HG02938 (cell line): ENCODE measurements at regions not wholly inside any gene's neighbourhood (a gene's known extent, or its start where the extent isn't known, plus 50 kb on each side); places are given as distances from the start of the nearest gene placed in this dataset.
"Not testable (repeated sequence)": the region's sequence is repeated elsewhere in the genome, so short reads cannot be mapped to it uniquely, and the experiment has no call there.

Source experiments
- ATAC-seq: cut with Tn5 transposase; IDR thresholded peaks from one replicate; pipeline ENCODE4 v1.9.1; 2021; ENCODE audit warnings: mild to moderate bottlenecking, moderate library complexity; ENCODE audit not compliant: unreplicated experiment

DNA sequence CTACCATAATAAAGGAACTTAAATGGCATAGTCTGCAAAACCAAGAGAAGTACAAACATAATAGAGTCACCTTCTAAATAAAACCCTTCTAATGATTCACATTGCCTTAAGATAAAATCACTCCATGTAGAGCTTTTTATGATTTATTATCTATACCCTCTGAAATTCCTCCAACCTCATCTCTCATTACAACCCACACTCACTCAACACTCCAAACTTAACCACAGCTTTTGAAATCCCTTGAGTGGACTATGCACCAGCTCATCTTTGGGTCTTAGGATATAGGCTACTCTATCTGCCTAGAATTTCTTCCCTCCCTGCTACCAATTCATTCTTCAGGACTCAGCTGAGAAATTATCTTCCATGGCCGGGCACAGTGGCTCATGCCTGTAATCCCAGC lies 122.5 kb downstream of the CETN3 start:
- ATAC-seq, result no peak

DNA sequence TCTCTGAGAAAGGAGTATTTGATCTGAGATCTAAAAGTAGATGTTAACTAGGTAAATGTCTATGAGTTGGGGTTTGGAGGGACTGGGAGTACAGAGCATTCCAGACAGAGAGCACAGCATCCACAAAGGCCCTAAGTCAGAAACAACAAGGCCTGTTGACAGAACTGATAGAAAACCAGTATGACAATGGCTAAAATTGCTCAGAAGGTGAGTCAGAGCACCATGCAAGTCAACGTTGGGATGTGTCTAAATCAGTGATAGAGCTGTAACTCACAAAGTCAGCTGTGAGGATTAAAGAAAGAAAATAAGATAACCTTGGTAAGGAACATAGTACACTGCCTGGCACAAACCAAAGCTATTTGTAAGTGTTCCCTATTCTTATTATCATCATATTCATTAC lies 124.0 kb downstream of the CETN3 start:
- ATAC-seq, result no peak

DNA sequence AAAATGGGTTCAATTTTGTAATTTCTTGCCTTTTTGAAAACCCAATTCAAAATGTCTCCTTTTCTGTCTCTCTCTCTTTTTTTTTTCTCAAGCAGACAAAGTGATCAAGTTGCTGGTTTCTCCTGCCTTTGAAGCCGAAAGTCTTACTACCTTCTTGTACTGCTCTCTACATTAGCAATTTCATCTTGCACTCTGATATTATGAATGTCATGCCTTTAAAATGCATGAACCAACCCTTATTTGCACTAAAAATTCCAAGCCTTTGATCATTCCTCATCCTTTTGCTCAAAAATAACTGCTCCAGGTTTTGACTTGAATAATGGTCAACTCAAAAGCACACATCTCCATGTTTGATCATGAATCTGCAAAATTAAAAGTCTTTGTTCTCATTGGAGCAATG lies 125.2 kb downstream of the CETN3 start:
- ATAC-seq, result no peak

DNA sequence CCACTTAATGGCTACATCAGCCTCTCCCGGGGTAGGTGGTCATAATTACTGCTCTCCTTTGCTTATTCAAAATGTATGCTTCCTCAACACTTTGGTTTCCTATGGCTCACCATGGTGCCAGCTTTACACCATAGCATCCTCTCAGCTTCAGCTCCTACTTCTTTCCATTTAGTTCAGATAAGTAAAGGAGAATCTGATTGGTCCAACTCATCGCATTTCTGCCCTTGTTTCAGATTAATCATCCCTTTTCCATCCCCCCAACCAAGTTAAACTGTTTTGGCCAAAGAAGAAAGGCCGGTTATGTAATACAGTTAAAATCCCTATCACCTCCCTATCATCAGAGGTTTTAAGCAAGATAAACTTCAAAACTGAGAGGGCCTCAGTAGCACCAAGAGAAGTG lies 130.5 kb downstream of the CETN3 start:
- ATAC-seq, result no peak

DNA sequence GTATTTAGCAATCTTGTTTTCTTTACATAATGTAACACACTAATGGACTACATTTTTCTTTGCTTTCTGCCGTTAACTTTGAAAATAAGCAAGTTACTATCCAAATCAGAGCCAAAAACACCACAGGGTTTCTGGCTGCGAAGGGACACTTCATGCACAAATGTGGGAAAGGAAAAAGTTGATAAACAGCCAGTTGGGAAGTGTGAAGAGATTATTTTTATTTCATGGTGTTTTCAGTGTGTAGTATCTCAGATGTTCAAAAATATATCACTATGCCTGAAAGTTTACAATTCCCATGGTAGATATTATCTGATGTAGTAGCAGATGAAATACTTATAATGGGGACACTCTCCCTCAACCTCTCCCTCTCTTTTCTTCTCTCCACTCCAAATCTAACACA lies 135.3 kb downstream of the CETN3 start:
- no peak for ATAC-seq

DNA sequence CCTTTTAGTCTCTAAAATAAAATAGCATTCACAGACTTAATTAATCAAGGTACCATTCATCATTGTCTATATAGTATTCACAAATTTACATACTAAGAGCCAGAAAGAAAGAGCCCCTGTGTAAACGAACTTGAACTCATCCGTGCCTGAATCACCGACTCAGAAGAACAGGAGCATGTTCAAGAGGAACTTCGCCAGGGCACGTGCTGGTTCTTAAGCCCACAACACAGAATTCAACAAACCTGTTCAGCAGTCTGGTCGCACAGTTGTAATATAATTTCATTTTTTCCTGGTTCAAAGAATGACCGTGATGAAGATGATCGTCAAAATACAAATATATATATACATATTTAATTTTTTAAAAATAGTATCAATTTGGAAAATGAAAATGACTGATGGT lies 141.9 kb downstream of the CETN3 start:
- ATAC-seq, result no peak

DNA sequence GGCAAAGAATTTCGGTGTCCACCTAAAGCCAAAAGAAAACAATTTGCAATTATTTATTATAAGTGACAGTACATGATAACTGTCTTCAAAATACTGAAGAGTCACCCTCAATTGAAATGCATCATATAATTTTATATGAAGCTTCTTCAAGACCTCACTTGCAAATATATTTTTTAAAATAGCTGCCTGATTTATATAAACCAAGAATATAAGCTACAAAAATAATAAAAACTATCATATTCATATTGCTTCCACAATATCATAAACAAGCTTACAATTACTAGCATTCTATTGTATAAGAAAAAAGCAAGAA lies 144.1 kb downstream of the CETN3 start:
- no peak for ATAC-seq

DNA sequence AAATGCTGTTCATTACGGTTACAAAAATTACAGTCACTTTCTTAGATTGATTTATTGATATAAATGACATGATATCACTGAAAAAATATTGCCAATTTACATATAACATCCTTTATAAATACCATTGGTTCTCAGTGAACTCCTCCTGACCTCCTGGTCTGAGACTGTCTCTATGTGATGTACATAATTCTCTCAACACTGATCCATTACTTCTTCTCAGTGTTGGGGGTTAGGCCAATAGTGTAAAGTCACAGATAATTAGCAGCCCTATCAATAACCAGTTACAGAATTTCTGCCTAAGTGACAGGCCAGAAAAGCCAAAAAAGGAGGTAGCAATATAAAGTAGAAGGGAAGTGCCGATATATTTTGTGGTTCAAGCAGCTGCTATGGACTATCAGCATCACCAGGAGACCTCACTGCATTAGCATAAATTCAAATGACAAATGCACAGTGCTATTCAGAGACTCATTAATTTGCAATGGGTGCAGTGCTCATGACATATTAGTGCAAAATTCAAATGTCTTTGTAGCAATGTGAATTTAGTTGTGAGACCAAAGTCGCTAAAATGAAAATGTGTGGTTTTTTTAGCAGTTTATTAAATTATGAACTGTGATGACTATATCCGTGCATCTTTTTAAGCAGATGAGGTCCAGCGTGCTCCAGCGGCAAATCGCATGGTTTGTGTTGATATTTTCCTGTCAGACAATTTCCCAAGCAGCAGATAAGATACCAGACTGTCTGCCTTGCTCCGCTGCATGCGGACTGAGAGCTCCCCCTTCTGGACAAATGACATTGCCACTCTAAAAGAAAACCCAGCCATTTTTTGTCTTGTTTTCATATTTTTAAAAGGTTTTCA lies 144.6 kb downstream of the CETN3 start:
- ATAC-seq, result peak; percentile 70

DNA sequence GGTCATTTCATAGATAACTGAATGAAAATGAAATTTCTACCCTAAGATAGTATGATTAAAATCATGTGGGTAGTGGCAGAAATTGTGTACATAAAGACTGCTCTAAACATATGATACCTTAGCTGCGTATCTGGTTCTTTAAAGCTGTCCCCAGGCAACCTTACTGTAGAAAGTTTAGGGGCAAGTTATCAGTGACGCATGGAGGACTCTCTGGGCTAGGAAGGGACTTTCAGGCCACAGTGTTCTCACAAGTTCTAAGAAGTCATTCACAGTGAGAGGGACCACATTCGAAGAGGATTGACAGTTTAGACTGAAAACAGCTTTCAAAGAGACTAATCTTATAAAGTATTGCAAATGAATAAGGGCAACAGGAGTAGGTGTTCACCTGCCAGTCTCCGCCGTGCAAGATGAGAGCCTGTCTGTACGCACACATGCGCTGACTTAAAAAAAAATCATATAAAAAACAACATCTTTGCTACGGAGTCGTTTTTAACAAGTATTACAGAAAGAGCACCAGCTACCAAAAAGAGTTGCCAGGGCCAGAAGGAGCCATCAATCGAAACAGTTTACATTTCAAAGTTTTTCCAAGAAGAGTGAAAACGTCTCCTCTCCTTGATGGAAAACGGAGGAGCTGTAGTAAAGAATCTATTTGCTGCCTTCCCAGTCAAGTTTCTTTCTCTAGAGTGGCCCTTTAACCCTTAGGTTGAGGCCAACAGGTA lies 146.3 kb downstream of the CETN3 start:
- no peak for ATAC-seq

DNA sequence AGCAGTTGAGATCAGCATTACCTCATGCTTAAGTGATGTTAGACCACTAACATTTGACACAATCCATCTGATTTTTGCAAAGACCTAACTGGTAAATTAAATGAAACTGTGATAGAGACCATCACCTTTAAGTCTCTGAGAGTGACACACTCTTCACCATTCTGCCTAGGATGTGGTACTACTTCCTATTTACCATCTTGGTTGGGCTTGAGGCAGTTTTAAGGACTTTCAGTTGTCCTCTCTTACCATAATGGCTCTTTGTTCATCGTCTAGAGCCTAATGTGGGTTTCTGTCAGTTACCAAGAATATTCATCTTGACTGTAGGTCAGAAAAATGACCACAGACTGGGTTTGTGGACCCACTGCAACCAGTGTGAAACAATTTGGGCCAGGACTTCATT lies 158.1 kb downstream of the CETN3 start:
- ATAC-seq, result no peak

DNA sequence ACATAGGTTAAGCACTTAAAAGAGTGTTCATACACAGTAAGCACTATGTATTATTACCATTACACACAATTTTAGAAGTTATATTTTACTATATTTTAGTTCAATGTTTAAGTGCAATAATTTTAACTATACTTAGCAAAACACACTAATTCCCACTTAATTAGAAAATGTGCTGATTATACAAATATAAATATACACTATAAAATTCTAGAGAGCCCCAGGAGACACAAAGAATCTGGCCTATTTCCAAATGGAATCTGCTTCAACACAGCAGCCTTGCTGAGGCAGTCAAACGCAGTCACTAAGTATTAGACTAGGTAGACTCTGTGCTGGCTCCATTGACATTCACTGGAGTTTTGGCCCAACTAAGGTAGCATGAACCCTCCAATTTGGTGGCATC lies 160.9 kb downstream of the CETN3 start:
- ATAC-seq, result no peak

DNA sequence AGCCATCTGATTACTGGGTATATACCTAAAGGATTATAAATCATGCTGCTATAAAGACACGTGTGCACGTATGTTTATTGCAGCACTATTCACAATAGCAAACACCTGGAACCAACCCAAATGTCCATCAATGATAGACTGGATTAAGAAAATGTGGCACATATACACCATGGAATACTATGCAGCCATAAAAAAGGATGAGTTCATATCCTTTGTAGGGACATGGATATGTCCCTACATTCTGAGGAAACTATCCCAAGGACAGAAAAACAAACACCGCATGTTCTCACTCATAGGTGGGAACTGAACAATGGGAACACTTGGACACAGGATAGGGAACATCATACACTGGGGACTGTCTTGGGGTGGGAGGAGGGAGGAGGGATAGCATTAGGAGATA lies 165.7 kb downstream of the CETN3 start:
- not testable (repeated sequence) for ATAC-seq

DNA sequence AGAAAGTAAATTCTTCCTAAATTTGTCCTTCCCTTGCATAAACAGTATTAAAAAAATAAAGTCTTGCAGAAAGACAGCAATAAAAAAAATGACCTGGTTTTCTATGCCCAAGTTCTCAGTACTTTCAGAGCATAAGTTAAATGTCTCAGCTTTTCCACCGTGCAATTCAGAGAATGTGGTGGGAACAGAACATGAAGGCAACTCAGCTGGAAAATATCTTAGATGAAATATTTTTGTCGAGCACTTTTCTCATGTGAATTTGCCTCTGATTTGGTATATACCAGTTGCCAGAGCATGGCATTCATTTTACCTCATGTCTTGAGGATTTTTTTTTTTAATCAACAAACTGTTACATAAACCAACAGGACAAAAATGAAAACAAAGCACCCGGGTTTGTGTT lies 176.1 kb downstream of the CETN3 start:
- ATAC-seq, result no peak

DNA sequence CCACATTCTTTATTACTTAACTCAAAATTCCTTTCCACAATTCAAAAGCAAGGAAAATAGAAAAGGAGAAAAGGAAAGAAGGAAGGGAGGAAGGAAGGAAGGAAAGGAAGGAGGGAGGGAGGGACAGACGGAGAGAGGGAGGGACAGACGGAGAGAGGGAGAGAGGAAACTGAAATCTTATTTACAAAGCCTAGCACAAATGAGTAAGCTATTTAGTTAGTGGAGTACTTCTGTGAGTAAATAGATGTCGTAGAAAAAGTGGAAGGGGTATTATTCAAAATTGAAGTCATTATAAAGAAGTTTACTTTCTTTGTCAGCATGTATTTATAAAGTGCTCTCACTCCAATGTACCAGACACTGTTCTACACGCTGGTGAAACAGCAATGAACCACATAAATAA lies 177.9 kb downstream of the CETN3 start:
- ATAC-seq, result no peak

DNA sequence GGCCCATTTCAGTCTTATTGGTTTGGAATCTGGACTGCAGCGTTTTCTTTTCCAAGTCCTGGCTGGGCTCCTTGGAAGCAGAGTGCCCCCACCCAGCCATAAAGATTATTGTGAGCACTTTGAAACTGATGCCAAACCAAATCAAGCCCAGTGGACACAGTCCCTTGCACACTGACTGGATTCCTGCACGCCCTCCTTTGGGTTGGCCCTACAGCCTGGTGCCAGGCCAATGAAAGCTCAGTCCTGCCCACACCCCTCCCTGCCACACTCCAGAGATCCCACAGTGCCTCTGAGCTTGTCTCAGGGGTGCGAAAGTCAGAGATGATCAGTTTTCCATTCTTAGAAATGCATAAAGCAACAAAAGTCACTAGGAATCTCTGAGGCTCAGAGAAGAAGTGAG lies 181.9 kb downstream of the CETN3 start:
- ATAC-seq, result no peak

DNA sequence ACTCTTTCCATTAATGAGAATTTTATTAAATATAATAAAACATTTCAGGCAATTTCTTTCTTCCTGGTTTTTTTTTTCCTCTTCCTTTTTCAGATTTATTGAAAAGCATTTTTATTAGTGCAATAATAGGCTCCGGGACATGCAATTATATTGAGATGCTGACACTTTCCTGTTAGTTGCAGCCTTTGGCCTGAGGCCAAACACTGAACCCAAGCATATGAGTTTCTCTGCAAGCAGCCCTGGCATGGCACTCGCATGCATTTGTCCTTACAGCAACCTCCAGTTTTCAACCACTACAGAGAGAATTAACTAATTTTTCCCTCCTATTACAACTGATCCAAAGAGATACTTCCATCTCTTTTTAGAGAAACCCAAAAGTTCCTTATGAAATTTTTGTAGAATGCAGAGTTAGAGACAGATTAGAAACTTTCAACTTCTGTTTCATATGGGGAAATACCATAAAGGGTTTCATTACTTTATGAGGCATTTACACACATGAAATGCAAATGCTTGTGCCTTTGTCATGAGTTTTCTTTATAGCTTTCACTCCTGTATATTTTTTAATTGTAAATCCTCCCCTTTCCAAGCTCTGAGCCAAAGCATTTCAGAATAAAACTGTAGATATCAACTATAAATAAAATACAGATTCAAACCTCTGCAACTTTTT lies 183.0 kb downstream of the CETN3 start:
- ATAC-seq, result no peak

DNA sequence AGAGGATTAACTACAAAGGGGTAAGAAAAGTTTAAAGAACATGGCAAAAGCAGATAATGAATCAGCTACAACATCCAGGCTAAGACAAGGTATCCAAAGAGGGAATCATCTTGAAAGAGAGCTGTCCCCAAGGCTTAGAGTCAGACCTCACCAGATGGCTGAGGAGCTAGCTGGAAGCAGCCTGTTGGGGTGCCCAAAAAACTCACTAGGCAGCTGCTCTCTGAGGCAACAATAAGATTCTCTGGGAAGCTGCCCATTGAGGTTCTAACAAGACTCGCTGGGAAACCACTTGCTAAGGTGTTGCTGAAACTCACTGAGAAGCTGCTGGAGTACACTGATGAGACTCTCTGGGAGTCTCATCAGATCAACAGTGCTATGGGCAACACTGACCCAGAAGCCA lies 185.2 kb downstream of the CETN3 start:
- ATAC-seq, result no peak

DNA sequence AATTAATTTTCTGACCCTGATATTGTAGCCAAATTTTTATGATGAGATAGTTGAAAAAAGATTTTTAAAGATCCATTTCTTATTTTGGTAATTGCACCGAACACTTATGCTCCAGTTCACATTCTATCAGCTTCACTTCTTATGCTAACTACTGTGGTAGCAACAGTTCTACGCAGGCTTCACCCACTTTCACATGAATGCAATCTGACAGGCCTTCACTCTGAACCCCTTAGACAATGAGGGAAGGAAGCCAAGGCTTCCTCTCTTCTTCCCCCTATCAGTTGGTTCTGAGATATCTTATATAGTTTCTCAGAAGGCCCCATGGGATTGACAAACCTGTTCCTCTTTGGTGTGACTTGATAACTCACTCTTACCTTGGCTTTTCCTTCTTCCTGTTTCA lies 185.8 kb downstream of the CETN3 start:
- ATAC-seq, result no peak

DNA sequence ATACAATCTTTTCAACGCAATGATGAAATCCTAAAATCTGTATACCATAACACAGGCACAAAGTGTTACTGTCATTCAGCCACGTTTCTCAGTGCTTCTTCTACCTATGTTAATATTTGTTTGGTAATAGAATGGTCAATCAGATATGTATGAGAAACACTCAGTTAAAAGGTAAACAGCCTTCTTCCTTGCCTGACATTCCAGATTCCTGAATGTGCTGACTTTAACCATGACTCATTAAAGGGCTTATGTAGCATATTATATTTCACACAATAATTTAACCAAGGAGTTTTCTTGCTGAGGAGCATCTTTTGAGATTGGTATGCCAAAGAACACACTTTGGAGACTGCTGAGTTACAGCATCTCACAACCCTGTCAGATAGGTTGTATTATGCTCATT lies 187.6 kb downstream of the CETN3 start:
- no peak for ATAC-seq

DNA sequence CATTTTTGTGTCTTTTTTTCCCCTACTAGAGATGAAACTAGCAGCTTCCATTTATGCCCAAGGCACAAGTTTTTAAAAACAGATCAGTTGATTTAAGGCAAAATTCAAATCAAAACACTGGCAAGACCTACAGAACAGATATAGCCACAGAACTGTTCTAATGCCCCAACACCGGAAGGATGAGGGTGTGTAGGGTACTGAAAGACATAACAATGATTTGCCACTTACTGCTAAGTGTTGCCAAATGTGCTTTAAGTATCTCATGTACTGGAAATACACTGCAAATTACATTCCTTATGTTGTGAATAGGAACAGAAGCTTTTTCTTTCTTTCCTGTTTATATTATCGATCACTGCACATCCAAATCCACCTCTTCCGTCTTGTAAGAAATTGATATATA lies 189.0 kb downstream of the CETN3 start:
- ATAC-seq, result no peak

DNA sequence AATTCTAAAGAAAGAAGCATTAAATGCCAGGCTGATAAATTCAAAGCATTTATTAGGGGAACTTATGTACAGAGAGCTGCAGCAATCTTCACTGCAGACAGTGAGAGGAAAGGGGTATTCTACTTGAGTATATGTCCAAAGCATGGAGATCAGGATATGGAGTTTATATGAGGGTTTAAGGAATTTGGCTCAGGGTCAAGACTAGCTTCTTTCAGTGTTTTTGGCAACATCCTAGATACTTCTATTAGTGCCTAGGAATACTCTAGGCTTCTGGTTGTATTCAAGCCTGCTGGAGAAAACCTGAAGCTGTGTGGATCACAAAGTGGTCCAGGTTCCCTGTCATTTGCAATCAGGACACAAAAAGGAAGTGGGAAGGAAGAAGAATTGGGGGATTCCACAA lies 194.6 kb downstream of the CETN3 start:
- ATAC-seq, result no peak

DNA sequence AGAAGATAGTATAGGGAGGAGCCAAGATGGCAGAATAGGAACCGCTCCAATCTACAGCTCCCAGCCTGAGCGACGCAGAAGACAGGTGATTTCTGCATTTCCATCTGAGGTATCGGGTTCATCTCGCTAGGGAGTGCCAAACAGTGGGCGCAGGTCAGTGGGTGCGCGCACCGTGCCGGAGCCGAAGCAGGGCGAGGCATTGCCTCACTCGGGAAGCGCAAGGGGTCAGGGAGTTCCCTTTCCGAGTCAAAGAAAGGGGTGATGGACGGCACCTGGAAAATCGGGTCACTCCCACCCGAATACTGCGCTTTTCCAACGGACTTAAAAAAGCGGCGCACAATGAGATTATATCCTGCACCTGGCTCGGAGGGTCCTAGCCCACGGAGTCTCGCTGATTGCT lies 201.2 kb downstream of the CETN3 start:
- not testable (repeated sequence) for ATAC-seq
